Tibial nerve (tissue), 4 donors: ENCODE measurements at regions not wholly inside any gene's neighbourhood (a gene's known extent, or its start where the extent isn't known, plus 50 kb on each side); places are given as distances from the start of the nearest gene placed in this dataset.

ENCODE experiments used
- CTCF ChIP-seq, 5 experiments: fragments of 200-600 bp in 3 of 5; fragments of 450-650 bp in 2 of 5; sonication (generic) in 3 of 5; IDR thresholded peaks; one replicate each; pipeline ENCODE4 v1.5.1; 2016 to 2019; ENCODE audit warnings: antibody characterized with exemption in 5 of 5, mild to moderate bottlenecking in 3 of 5, moderate library complexity in 2 of 5
- EP300 ChIP-seq, 2 donors: sonication (generic); formaldehyde crosslinking; IDR thresholded peaks; one replicate each; pipeline ENCODE4 v1.6.1; 2017; ENCODE audit warnings: antibody characterized with exemption in 2 of 2, mild to moderate bottlenecking in 1 of 2
- POLR2A ChIP-seq, 2 donors: fragments of 450-650 bp; IDR thresholded peaks; one replicate each; pipeline ENCODE4 v1.6.1; 2017; ENCODE audit warnings: antibody characterized with exemption in 2 of 2, mild to moderate bottlenecking in 2 of 2, moderate library complexity in 2 of 2

GRCh38 chr7:140235114-140235513 lies 58.3 kb upstream of the KDM7A start:
- TF ChIP-seq POLR2A (IDR thresholded peaks at IDR 0.05) (no peak), CTCF (IDR thresholded peaks at IDR 0.05) (no peak), EP300 (IDR thresholded peaks at IDR 0.05) (no peak)
